Middle frontal gyrus (tissue), 1 donor: ENCODE measurements at regions not wholly inside any gene's neighbourhood (a gene's known extent, or its start where the extent isn't known, plus 50 kb on each side); places are given as distances from the start of the nearest gene placed in this dataset.

Experiments used
- DNase-seq: peaks from one replicate; pipeline ENCODE4 v3.0.0-alpha.2; 2015; ENCODE audit warnings: low spot score; ENCODE audit errors: extremely low spot score

DNA sequence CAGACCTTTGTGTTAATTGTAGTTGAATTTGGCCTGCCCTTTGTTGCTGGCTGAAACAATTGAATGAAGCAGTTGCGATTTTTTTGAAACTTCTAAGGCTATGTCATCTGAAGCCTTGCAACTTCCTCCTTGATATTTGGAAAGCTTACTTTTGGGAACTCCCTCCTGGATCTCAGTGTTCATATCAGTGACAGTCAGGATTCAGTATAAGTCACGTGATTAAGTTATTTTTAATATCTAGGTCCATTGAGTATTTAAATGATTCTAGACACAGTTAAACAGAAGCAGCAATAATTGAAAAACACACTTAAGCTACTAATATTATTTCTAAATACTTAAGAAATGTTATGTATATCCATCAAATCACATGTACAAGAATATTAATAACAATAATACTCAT is 951.3 kb downstream of the GRIK2 start:
- no peak for DNase-seq

DNA sequence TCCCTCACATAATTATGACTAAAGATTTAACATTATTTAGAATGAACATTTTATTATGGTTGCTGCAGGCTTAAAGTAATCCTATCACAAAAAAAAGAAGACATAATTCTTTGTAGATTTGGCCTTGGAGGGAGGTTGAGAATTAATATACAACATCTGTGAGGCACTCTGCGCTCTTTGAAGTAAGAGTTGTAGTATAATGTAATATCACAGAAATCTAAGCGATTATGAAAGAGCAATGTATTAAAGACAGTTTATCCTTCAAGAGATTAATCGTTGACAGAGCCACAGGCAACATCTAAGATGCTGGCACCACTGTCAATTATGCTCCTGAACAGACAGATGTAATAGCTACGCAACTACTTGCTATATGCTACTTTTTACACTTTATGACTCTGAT is 946.8 kb downstream of the GRIK2 start:
- DNase-seq, result no peak

DNA sequence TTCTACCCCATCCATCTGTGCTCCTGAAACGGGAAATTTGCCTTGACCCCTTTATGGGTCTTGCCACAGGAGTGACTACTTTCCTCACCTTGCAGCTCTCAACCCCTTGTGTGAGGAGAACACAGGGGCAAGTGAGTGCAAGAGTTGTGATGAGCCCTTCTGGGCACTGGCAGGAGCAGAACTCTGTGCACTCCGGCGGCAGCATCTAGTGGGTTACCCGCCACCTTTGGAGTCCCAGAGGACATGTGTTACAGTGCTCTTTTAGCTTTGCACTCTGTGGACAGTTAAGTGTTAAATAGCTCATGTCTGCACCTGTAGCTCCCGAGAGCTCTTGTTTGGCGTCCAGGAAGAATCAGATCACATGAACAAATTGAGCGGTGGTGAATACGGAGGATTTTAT is 940.2 kb downstream of the GRIK2 start:
- DNase-seq, result no peak

DNA sequence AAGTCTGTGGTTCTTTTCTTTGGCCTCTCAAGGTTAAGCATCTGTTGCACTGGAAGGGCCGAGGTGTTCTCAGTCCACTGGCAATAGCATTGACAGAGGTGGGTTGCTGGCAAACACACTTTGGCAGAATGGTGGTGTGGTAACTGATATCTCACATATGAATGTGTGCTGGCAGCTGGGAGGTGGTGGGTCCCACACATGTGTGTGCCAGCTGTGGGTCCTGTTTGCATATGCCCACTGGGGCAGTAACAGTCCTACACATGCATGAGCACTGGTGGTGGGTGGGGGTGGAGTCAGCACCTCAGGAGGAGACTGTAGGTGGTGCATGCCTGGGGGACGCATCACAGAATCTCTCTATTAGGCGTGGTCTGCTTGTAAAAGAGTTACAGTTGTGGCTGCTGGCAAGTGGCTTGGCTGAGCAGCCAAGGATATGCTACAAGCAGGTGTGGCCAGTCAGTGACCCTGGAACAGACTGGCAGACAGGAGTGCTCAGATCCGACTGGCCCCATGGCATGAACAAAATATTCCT is 934.3 kb downstream of the GRIK2 start:
- DNase-seq, result no peak

DNA sequence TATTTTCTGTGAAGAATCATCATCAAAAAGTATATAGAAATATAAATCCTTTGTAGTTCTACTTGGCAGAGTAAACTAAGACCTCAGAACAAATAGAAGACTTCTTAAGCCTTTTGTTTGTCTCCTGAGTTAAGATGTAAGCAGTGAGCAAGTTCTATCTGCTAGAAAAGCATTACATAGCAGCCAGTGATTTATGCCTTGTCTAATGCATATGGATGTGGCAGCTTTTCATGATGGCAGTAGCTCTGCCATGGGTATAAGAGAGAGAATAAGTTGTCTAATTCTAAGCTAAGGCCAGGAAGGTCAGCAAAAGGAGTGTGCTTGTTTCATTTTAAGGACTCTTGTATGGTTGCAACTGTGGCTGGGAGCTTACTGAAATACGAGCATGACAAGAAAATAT is 920.2 kb downstream of the GRIK2 start:
- no peak for DNase-seq

DNA sequence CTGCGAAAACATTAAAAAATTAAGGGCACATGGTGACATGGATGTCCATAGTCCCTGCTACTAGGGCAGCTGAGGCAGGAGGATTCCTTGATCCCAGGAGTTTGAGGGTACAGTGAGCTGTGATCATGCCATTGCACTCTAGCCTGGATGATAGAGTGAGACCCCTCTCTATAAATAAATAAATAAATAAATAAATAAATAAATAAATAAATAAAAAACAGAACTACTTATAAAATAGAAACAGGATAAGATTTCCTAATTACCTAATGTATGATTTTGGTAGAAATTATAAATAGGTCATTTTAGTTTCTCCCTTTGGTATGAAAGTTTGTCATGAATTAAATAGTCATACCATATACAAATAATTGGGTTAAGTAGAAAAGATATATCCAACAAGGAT is 916.2 kb downstream of the GRIK2 start:
- no peak for DNase-seq

DNA sequence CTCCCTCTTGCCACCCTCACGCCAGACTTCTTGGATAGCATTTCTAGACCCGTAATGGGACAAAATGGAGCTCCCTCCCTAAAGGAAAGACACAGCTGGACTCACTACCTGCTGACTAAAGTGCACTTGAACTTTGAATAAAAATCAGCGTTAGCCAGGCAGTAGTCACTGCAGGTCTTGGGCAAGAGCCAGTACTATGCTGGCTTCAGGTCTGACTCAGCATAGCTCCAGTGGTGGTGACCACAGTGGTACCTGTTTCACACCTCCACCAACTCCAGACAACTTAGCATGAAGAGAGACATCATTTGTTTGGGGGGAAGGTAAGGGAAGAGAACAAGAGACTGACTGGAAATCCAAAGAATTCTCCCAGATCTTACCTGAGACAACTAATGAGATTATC is 906.8 kb downstream of the GRIK2 start:
- DNase-seq, result no peak

DNA sequence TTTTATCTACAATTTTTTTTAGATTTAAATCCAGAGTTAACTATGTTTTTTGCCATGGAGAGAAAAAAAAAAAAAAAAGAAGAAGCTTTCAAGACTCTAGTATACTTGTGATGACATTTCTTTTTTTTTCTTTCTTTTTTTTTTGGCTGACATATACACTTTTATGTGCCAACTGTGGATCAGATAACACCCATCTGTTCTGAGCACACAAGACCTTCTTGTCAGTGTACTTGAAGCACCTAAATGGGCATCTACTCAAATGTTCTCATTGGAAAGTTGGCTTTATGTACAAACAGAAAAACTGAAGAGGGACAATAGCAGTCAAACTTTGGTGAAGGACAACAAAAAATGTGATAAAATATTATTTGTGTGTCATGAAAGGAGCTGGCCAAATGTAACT is 904.5 kb downstream of the GRIK2 start:
- no peak for DNase-seq
